ENCODE measurements at regions not wholly inside any gene's neighbourhood (a gene's known extent, or its start where the extent isn't known, plus 50 kb on each side); places are given as distances from the start of the nearest gene placed in this dataset.
"Not testable (repeated sequence)": the region's sequence is repeated elsewhere in the genome, so short reads cannot be mapped to it uniquely, and the experiment has no call there.

- not testable (repeated sequence) for H3K4me1 Mint-ChIP-seq; H3K9me3 Mint-ChIP-seq; ATAC-seq (replicated peaks; ENCODE audit: extremely low read depth, poor library complexity, severe bottlenecking); H3K27ac Mint-ChIP-seq (ENCODE audit: low read depth); H3K36me3 Mint-ChIP-seq (ENCODE audit: insufficient read depth); H3K4me3 Mint-ChIP-seq; H3K27me3 Mint-ChIP-seq; DNase-seq (ENCODE audit: low spot score in 2 of 2)
Observed at GRCh38 chr6:44760116-44760515, 372.6 kb downstream of the CDC5L start.

DNA sequence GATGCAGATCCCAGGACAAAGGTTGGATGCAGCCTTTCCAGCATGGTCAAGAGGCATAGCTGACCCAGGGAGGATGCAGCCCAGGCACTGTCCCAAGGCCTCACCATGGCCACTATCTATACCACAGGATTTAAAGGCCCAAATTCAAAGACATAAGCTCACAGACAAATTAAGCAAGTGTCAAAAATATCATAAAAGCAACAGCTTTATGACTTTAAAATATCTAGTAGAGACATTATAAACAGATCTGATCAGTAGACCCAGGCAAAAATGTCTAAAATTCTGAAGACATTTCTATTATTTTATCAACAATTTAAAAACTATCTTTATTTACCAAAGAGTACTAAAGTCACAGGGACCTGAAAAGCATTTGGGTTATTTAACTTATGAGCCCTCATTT, 373.5 kb downstream of the CDC5L start:
- no peak overlapping the region for H3K4me3 Mint-ChIP-seq
- H3K9me3 Mint-ChIP-seq: no peaks in the 10 kb centered on the region
- H3K4me1 Mint-ChIP-seq: no peaks in the 10 kb centered on the region
- H3K27ac Mint-ChIP-seq (ENCODE audit: low read depth): no peak overlapping the region
- H3K36me3 Mint-ChIP-seq (ENCODE audit: insufficient read depth): no peaks in the 10 kb centered on the region
- no peak for ATAC-seq (replicated peaks; ENCODE audit: extremely low read depth, poor library complexity, severe bottlenecking)
- H3K27me3 Mint-ChIP-seq: peaks cover 6% of the 10 kb centered on the region
- no peak for DNase-seq (ENCODE audit: low spot score in 2 of 2)

DNA sequence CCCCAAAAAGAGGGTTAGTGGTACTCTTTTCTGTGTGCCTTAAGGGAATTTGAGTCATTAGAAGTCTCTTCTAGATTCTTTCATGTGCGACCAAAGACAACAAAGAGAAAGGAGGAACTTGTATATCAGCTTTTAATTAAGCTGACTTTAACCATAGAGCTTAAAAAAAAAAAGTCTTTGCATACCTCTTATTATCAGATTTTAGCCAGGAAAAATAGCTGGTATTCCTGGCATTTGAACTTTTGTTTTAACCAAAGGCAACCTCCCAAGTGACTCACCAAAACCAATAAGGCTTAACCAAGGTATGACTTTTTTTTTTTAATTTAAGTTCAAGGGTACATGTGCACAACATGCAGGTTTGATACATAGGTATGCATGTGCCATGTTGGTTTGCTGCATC, 375.0 kb downstream of the CDC5L start:
- DNase-seq (ENCODE audit: low spot score in 2 of 2): no peak
- Mint-ChIP-seq H3K27ac (ENCODE audit: low read depth) (no peak overlapping the region), H3K4me1 (no peaks in the 10 kb centered on the region), H3K9me3 (no peaks in the 10 kb centered on the region), H3K36me3 (ENCODE audit: insufficient read depth) (no peaks in the 10 kb centered on the region), H3K27me3 (peaks cover 20% of the 10 kb centered on the region), H3K4me3 (no peak overlapping the region)
- ATAC-seq (replicated peaks; ENCODE audit: extremely low read depth, poor library complexity, severe bottlenecking): no peak

- DNase-seq (ENCODE audit: low spot score in 2 of 2): no peak
- Mint-ChIP-seq H3K27me3 (peaks cover 17% of the 10 kb centered on the region), H3K36me3 (ENCODE audit: insufficient read depth) (no peaks in the 10 kb centered on the region), H3K27ac (ENCODE audit: low read depth) (no peak overlapping the region), H3K9me3 (no peaks in the 10 kb centered on the region), H3K4me1 (no peaks in the 10 kb centered on the region), H3K4me3 (no peak overlapping the region)
- ATAC-seq (replicated peaks; ENCODE audit: extremely low read depth, poor library complexity, severe bottlenecking): no peak
Observed at GRCh38 chr6:44771647-44772415, 384.3 kb downstream of the CDC5L start.

- ATAC-seq (replicated peaks; ENCODE audit: extremely low read depth, poor library complexity, severe bottlenecking) (no peak), DNase-seq (ENCODE audit: low spot score in 2 of 2) (no peak)
- no peak overlapping the region for H3K4me3 Mint-ChIP-seq
- peaks cover 10% of the 10 kb centered on the region for H3K27me3 Mint-ChIP-seq
- H3K27ac Mint-ChIP-seq (ENCODE audit: low read depth): no peak overlapping the region
- H3K36me3 Mint-ChIP-seq (ENCODE audit: insufficient read depth): no peaks in the 10 kb centered on the region
- H3K4me1 Mint-ChIP-seq: no peaks in the 10 kb centered on the region
- no peaks in the 10 kb centered on the region for H3K9me3 Mint-ChIP-seq
Observed at GRCh38 chr6:44772838-44773237, 385.3 kb downstream of the CDC5L start.

- no peaks in the 10 kb centered on the region for H3K4me1 Mint-ChIP-seq
- no peak for ATAC-seq (replicated peaks; ENCODE audit: extremely low read depth, poor library complexity, severe bottlenecking)
Observed at GRCh38 chr6:44775121-44775520, 387.6 kb downstream of the CDC5L start.

DNA sequence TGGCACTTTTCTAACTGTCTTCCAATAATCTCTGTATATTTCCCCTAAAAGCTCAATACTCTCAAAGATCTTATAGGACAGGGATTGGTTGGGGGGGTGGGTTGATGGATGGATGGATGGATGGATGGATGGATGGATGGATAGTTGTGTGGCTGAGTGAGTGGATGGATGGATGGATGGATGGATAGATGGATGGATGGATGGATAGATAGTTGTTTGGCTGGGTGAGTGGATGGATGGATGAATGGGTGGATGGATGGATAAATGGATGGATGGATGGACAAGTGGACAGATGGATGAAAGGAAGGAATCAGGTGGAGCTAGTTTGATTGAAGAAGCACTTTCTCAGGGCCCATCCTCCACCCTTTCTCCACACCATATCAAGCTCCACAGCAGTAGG, 388.8 kb downstream of the CDC5L start:
- Mint-ChIP-seq H3K36me3 (ENCODE audit: insufficient read depth) (no peaks in the 10 kb centered on the region), H3K27ac (ENCODE audit: low read depth) (no peak overlapping the region), H3K9me3 (no peaks in the 10 kb centered on the region), H3K27me3 (no peaks in the 10 kb centered on the region), H3K4me1 (no peaks in the 10 kb centered on the region), H3K4me3 (no peak overlapping the region)
- DNase-seq (ENCODE audit: low spot score in 2 of 2) (no peak), ATAC-seq (replicated peaks; ENCODE audit: extremely low read depth, poor library complexity, severe bottlenecking) (no peak)

More at GRCh38 chr6:44775121-44775520, 387.6 kb downstream of the CDC5L start:
- Mint-ChIP-seq H3K36me3 (ENCODE audit: insufficient read depth) (no peaks in the 10 kb centered on the region), H3K27me3 (no peaks in the 10 kb centered on the region), H3K9me3 (no peaks in the 10 kb centered on the region), H3K4me3 (no peak overlapping the region), H3K27ac (ENCODE audit: low read depth) (no peak overlapping the region)
- no peak for DNase-seq (ENCODE audit: low spot score in 2 of 2)

DNA sequence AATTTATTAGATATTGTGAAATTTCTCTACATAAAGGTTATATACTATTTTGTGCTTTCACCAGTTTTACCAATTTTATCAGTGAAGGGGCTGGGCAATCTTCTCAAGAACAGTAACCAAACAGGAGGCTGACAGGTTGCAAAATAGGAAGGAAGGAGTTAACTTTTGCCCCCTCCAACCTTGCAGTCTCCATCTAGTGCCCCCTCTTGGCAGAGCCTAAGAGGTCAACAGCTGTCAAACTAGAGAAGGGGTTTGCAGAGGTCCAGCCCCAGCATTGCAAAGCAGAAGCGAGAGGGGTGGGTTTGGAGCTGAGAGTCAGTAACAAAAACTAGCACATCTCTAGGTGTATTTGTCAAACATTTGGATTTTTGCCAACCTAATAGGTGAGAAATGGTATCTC, 391.0 kb downstream of the CDC5L start:
- DNase-seq (ENCODE audit: low spot score in 2 of 2) (no peak), ATAC-seq (replicated peaks; ENCODE audit: extremely low read depth, poor library complexity, severe bottlenecking) (no peak)
- H3K27ac Mint-ChIP-seq (ENCODE audit: low read depth): no peak overlapping the region
- no peak overlapping the region for H3K4me3 Mint-ChIP-seq
- H3K36me3 Mint-ChIP-seq (ENCODE audit: insufficient read depth): no peaks in the 10 kb centered on the region
- H3K4me1 Mint-ChIP-seq: no peaks in the 10 kb centered on the region
- H3K9me3 Mint-ChIP-seq: no peaks in the 10 kb centered on the region
- H3K27me3 Mint-ChIP-seq: no peaks in the 10 kb centered on the region
